SW 1271 (cell line): ENCODE measurements at regions not wholly inside any gene's neighbourhood (a gene's known extent, or its start where the extent isn't known, plus 50 kb on each side); places are given as distances from the start of the nearest gene placed in this dataset.
A peak's percentile ranks its signal among the peaks of the same experiment; 100 is the strongest.

Experiments used
- DNase-seq, 2 experiments: peaks; one replicate each; lab custom pipeline; 2025; lab: John Stamatoyannopoulos, UW

DNA sequence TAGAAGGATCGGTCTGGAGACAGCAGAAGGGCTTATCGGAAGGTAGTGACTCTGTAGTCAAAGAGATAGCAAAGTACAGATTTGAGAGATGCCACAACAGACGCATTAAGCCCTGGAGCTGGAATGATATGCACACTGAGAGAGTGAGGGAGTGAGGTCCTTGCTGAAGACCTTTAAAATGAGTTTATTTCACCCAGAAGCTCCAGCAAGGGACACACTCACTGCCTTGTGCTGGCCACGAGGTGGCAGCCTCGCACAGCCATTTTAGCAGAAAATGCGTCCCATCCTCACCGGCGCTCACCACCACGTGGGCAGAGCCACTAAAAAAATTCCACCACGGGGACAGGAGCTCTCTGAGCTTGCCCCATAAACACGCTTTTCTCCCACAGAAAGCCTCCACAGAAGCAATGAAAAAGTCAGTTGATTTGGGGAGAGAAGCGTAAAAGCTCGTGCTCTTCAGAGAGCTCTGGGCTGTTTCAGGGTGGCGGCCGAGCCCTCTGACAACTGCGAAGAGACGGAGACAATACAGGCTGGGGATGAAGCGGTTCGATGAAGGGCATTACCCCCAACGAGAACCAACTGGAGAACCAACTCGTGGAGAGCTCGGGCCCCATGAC lies 163.0 kb upstream of the KLF14 start:
- peak; percentile 43 to 68 for DNase-seq

DNA sequence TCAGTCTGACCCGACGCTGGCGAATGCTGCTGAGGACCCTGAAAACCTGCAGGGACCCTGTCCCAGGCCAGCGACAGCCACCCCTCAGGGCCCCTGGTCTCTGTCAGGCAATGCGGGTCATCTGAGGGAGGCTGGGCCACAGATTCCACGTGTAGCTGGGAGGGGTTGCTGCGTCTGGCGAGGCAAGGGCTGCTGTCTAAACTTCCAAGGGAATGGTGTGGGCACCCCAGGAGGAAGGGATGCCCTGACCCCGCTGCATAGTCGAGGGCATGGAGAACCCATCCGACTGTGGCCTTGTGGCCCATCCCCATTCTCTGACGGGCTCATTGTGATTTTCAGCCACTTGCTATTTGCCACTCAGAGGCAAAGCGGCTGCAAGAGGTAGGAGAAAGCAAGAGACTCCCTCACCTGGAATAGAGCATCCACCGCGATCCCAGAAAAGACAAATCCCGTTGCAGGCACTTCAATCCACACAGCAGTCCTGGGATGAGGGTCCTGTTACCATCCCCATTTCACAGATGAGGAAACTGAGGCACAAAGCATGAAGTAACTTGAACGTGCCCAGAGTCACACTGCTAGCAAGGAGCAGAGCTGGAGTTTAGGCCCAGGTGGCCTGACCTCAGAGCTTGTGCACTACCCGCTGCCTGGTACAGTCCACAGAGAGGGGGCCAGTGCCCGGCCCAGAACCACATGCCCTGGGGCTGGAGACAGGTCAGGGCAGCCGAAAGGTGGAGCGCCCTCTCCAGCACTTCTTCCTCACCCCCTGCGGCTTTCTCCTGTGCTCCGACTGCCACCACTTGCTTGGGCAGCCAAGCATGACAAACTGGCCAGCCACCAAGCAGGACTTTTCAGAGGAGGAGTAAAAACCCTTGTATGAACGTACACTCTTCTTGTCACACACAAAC lies 163.8 kb upstream of the KLF14 start:
- DNase-seq: no peak

DNA sequence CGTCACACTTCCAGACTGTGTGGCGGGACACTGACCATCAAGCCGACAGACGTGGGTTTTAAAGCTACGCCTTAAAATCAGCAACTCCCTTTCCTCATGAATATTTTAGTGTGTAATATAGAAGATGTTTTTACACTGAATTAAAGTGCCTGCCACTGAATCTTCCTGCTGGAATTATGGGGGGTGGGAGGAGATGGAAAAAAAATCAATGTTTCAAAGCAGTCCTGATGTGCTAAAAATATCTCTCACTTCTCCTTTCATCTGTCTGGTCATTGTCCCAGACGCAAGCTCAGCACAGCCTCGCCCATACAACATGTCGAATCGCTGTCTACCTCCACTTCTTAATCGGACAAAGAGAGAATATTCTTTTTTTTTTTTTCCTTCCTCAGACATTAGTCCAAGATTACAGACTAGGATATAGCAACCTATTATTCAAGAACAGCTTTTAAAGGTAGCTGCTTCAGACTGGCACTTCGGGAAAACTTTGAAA lies 165.1 kb upstream of the KLF14 start:
- DNase-seq: no peak

DNA sequence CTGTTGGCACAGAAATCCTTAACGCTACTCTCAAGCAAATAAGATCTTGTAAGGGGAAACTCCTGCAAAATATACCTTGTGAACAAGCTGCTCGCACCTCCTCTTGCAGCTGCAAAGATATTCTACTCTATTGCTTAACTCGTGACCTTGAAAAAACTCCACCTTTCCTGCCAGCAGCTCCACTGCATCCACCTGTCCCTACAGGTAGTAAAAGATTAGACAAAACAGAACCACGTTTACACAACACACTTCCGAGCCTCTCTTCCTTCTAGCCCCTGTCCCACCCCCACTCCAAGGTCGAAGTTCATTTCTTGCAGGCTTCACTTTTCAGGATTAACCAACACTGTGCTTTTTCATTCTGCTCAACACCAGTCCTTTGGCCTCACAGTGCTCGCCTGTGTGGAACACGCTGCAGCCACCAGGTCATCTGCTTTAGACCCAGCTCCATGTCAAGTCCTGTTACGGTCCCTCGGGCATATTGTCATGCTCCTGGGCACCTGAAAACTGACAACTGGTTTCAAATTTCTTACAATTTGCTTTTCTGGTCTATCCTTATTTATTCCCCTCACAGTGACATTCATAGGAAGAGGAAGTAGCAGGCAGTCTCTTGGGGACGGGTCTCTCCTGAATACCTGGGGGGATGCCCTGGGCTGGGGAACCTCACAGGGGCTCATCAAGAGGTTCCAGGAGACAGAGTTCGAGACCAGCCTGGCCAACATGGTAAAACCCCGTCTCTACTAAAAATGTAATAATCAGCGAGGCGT lies 165.8 kb upstream of the KLF14 start:
- DNase-seq: no peak

DNA sequence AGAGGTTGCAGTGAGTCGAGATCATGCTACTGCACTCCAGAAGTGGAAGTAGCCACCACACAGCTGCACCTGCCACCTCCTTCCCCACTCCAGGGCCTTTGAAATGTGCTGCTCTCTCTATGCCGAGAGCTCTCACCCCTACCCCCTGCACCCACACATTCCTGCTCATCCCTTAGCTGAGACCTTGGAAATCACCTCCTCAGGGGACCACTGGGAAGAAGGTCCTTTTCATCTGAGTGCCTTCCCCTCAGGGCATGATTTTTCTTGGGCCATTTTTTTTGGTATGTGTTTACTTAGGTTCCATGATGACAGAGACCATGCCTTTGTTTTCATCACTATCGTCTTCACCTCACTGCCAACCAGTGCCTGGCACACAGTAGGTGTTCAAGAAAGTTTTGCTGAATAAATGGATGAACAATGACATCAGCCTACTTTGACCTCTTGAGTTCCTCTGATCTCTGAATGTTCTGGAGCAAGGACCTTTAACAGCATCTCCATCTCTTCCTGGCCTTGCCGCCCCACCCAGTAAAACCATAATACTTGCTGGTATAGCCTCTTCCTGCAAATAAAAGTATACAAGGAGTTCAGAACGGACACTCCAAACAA lies 166.6 kb upstream of the KLF14 start:
- no peak for DNase-seq

DNA sequence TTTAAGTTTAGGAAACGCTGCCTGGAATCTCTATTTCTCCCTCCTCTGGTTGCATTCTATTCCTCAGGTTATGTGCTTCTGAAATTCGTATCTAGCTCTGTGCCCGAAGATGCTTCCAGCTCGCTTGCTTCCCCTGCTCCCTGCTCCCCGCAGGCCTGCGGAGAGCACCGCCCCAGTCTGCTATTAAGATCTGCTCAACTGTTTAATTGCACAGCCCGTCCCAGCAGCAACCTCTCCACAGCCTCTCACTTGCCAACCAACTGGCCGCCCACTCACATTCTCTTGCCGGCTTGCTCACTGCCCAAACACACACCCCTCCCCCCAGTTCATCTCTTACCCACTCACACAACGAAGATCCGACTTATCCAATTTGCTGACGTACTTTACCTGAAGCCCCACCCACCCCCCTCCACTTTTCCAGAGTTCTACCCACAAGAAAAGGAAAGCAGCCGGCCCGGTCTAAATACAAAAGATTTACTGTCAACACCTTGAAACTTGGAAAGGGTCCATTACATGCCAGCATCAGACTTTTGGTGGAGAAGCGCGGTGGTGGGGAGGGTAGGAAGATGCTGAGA lies 167.3 kb upstream of the KLF14 start:
- DNase-seq: no peak

DNA sequence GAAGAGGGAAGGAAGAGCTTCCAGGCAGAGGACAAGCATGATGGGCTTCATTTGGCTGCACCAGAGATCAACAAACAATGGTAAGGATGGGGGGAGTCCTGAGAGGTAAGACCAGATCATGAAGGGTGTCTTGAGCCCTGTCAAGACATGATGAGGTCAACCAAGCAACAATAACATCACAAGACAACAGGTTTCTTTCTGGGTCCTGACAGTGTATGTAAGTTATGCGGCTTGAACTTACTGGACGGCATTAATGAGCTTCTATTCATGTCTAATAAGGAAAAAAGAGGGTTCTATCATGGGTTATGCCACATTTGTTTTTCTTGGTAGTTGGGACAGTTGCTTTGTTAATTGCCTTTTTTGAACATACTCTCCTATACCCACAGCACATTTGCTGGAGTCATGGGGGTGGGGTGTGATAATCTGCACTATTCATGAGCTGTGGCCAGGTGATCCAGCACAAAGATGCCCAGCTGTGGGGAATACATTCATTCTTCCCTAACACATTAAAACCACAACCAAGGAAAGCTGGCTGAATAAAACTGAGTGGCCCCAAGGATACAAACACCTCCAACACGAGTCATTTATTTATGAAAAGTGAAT lies 168.8 kb upstream of the KLF14 start:
- no peak for DNase-seq

DNA sequence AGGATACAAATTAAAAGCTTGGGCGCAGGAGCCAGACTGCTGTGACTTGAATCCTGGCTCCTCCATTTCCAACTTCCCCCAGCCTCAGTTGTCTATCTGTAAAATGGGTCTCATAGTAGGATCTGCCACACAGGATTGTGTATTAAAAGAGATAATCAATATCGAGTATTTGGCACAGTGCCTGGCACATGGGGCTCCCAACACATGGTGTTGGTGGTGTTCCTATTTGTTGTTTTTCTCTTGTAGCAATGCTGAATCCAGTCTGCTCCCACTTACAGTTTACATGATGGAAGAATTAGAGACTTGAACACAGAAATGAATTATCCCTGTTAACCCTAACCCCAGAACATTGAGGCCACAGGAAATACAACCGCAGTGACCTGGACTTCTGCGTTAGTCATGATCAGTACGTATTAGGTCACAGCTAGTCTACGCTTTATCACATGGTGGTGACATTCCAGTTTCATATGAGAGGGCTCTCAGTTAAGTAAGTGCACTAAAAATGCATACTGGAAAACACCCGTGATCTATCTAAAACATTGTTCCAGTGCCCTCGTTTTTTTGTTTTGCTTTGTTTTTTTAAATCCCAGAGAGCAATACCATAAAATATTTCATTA lies 169.5 kb upstream of the KLF14 start:
- DNase-seq: peak; percentile 48 to 80

DNA sequence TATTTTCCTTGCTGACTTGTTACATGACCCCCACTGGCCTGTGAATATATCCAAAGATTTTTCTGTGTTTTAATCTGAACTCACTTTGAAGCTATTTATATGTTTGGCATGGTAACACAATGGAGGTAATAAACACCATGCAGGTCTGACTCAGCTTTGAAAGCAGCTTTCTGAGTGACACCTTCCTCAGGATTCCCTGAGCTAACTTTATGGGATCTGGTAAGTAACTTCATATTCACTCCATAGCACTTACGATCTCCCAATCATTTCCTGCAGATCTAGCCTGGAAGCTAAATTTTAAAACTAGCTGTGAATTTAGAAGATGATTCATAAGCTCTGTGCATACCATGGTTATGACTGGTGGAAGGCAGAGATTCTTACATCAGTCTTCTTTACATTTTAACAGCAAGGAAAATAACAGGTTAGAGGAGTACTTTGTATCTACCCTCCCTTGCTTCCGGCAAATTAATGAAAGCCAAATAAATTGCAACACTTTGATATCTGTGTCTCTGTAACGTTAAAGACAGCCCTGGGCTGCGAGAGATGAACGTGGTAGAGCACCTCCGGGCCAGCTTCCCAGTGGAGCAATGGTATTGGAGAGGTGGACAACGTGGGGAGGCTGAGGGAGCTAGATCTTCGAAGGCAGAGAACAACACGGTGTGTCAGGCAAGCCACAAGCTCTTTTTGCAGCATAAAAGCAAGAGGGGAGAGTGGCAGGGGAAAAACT lies 170.2 kb upstream of the KLF14 start:
- peak; percentile 77 to 91 for DNase-seq

DNA sequence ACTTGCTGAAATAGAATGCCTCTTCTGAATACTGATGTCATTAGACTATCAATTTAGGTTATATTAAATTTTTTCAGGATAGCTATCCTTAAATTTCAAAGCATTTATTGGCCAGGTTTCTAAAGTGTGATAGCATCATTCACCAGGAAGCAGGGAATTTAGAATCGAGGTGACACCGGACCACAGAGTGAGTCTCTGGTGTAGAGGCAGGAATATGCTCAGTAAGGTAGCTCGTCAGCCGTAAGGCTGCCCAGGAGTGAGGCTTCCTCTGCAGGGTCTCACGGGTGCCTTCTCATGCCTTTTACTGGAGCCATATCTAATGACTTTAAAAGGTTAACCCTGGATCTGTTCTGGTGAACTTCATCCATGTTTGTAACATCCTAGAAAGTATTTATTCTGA lies 170.8 kb upstream of the KLF14 start:
- DNase-seq: no peak

DNA sequence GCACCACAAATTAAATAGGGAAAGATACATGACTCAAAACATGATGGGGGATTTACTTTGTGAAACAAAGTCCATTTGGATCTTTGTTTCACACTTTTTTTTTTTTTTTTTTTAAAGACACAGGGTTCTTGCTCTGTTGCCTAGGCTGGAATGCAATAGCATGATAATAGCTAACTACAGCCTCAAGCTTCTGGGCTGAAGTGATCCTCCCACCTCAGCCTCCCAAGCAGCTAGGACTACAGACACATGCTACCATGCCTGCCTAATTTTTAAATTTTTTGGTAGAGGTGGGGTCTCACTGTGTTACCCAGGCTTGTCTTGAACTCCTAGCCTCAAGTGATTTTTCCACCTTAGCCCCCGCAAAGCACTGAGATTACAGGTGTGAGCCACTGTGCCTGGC lies 172.6 kb upstream of the KLF14 start:
- DNase-seq: no peak

DNA sequence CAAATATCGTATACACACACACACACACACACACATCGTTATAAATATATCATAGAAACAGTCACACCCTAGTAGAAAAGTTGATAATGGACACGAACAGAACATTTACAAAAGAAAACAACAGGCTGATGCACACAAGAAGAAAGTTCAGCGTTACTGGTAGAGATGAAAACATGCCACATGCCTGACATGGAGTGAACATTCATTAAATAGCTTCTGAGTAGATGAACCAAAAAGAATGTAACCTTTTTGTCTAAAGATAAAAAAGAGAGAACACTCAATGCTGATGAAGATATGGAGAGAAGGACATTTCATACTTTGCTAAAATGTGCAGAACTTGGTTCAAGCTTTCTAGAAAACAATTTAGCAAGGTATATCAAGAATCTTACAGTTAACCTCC lies 173.4 kb upstream of the KLF14 start:
- no peak for DNase-seq

DNA sequence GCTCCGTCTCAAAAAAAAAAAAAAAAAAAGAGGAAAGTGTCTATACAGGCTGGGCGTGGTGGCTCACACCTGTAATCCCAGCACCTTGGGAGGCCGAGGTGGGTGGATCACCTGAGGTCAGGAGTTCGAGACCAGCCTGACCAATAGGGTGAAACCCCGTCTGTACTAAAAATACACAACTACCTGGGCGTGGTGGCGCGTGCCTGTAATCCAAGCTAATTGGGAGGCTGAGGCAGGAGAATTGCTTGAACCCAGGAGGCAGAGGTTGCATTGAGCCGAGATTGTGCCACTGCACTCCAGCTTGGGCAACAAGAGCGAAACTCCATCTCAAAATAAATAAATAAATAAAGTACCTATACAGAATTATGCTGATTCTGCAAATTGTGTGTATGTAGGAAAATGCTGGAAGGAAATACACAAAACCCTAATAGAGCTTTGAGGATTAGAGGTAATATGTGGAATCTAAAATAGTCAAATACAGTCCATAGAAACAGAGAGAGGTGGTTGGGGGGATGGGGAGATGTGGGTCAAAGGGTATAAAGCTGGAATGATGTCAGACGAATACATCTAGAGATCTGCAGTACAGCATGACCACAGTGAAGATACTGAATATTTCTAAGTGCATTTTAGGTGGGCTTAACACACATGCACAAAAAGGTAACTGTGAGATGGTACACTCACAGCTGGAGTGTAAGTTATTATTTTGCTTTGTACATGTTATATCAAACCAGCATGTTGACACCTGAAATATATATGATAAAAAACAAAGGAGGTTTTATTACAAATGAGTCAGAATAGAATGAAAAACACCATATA lies 174.5 kb upstream of the KLF14 start:
- DNase-seq: peak in 1 of 2 experiments; percentile 66

DNA sequence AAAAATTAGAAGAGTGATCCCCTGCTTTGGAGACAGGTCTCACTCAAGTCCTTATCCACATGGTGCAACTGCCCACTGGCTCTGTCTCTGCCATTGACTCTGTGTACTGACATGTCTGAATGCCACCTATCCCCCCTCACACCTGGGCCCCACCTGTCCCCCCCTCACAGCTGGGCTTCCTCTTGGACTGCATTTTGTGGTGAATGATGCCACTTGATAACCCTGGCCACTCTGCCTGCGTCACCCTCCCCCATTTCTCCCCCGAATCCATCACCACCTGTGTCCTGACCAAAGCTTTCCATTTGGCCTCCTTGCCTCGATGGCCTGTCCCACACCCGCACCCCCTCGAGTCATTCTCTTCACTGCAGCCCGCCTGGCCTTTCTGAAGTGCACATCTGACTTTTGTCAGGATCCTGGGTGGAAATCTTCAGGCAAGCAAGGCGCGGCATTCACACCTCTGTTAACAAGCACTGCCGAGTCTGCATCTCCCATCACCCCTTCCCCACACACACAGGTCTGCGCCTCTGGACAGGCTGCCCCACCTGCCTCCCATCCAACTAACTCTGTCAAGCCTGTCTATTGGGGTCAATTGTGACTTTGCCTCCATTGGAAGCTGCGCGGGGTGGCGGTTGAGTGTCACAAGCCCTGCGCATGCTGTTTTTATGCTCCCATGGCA lies 175.3 kb upstream of the KLF14 start:
- DNase-seq: no peak

DNA sequence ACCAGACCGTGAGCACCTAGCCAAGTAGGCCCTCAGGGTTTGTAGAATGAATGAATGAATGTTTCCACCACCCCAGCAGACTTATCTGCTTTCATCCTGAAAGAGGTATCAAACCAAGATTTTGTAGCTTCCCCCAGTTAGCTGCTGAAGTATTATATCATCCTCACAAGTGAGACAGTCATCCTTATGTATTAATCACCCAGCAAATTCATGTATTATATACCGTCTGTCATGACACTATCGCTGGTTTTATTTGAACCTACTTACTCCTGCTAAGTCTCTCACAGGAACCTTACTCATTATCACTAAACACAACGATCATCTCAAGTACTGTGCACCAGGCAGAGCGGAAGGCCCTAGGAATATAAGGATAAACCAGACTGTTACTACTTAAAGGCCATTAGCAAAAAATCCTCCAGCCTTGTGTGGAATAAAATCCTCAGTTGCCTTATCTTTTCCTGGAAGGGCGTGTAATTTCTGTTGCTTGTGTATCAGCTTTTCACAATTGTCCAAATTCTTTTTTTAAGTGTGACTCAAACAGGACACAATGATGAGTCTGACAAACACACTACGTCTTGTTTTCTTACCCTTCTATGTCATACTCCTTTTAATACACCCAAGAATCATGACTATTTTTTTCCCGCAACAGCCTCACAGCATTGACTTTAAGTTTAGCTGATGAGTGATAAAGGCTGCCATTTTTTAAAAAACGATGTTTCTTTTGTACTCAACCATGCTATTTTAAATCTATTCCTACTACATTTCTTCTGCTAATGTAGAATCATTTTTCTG lies 176.1 kb upstream of the KLF14 start:
- no peak for DNase-seq

DNA sequence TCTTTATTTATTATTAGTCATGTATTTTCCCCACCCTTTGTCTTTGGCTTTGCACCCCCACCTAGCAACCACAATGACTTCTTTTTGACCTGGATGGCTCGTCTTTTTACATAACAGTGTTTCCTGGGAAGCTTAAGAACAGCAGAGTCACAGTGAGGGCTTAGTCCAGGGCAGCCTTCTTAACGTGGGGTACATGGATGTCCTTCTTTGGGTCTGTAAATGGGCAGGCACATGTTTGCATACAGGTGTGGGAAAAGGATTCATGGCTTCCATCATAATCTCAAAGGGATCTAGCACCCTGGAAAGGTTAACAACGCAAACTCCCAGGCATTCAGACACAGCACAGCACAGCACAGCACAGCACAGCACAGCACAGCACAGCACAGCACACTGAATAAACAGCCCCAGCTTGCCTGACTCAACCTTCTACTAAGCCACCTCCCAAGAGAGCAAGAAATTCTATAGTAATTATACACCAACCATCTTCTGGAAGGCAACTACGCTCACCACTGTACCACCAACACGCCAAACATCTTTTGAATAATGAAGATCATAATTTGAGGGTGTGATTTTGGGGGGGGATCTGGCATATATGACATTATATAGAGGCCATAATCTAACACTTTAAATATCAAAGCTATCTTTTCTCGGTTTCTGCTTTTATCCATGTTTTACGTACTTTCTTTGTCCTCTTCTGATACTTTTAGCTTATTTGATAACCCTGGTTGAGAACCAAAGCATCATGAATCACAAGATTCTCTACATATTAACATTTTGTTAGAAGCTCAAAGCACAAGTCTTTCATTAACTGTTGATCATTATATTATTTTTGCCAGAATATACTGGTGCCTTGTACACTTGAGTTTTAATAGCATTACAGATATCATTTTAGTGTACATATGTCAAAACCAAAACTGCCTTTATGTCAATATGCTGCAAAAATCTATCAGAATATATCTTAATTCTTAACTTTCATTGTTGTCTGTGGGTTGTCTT lies 177.2 kb upstream of the KLF14 start:
- no peak for DNase-seq
